Amniotic epithelial cell (primary cell): ENCODE measurements at regions not wholly inside any gene's neighbourhood (a gene's known extent, or its start where the extent isn't known, plus 50 kb on each side); places are given as distances from the start of the nearest gene placed in this dataset.
A peak's percentile ranks its signal among the peaks of the same experiment; 100 is the strongest.

ENCODE experiments used
- DNase-seq: peaks from one replicate; pipeline ENCODE4 v3.0.0-alpha.2; 2010; ENCODE audit warnings: low read depth

DNA sequence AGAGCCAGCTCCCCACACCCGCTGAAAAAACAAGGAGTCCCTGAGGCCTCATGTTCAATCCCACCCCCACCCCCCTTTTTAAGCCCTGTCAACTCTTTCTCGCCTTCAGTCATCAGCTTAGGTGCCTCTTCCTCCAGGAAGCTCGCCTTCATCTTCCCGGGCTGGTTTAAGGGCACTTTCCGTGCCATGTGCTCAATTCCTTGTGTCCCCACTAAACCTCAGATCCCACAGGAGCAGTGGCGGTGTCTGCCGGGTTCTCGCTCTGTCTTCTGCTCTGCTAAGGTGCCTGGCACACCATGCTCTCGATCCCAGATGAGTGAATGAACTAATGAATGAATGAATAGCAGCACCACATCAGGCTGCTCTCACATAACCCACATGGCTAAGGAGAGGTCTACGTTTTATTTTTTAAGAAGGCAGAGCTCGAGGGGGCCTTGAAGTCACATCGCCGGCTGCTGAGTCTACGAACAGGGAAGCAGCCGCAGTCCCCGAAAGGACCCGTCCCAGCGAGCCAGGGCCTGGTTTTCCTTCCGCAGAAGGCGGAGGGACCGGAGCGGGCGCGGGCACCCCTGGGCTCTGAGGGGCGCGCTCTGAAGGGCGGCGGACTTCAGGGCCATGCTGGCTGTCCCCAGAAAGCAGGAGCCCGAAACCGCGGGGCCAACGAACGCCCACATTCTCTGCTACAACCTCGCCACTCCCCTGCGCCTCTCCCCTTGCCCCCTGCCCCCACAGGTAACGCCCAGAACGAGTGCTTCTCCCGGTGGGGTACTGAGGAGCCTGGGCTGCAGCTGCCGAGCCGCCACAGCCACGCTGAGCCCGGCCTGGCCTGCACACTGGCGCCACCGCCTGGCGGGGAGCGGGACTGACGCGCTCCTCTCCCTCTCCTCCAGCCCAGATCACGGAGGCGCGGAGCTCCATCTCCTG lies 73.4 kb upstream of the KCNMA1 start:
- DNase-seq: peak; percentile 20

DNA sequence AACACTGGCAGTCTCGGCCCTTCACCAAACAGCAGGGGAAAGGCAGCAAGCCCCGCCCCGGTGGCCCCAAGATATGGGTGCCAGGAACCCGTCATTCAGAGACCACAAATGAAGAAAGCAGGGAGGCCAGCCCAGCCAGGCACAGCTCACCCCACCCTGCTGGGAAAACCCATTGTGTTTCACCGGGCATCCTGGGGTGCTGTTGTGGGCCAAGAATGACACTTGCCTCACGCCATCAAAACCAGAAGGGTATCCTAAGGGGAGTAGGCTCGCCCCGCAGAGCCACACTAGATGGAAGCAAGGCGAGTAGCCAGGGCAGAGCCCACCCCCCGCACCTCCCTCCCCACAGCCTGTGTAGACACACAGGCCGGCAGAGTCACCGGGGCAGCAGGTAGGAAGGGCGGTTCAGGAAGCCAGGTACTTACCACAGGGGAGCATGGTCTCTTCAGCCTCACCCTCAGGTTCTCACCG lies 72.5 kb upstream of the KCNMA1 start:
- DNase-seq: no peak

DNA sequence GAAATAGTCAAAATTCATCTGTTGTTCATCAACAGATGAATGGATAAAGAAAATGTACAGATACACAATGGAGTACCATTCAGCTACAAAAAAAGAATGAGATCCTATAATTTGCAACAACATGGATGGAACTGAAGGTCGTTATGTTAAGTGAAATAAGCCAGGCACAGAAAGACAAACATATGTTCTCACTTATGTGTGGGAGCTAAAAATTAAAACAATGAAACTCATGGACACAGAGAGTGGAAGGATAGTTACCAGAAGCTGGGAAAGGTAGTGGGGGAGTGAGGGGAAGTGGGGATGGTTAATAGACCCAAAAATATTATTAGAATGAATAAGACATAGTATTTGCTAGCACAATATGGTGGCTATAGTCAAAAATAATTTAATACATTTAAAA lies 70.0 kb upstream of the KCNMA1 start:
- no peak for DNase-seq

DNA sequence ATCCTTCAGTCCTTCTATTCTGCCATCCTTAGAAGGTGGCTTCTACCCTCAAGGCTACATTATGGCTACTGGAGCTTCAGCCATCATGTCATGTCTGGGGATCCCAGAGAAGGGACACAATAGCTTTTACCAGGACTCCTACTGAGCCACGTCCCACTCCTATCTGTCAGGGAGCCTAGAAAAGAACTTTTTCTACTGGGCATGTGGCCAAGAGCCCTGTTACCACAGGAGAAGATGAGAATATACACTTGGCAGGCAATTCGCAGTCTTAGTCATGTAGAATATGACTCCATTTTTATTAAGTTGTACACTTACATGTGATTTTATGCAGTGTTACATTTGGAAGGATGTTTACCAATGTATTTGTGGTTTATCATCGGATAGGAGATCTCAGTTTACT lies 64.6 kb upstream of the KCNMA1 start:
- peak; percentile 85 for DNase-seq

DNA sequence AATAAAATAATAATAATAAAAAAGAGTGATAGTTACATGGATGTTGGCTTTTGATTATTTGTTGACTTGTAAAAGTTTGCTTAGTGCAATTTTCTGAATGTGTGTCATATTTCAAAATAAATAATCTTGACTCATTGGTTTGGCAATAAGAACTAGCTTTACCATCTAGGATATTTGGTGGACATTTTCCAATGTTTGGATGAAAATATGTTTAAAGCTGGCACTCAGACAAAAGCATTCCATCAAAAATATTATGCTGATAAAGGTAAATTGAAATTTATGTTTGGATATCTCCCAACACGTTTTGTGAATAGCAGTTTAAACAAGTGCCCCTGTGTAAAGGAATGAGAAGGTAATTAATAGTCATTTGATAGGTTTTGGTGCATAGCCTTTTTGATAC lies 62.5 kb upstream of the KCNMA1 start:
- no peak for DNase-seq

DNA sequence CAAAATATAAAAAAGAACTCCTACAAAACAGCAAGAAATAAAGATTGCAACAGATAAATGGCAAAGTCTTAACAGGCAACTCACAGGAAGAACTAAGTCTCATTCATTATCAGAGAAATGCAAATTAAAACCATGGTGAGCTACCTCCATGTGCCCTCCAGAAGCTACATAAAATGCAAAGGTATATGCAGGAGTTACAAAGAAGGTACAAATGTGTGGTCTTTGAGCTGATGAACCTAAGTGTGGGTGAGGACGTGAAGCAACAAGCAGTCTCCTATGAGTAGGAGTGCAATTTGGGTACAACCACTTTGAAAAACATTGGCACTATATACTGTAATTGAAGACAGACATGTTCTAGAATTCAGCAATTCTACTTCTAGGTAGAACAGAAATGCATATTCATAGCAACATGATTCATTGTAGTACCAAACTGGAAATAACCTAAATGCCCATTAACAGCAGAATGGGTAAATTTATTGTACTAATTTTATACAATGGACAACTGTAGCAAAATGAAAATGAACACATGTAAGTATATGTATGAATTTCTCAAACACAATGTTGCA lies 61.6 kb upstream of the KCNMA1 start:
- no peak for DNase-seq

DNA sequence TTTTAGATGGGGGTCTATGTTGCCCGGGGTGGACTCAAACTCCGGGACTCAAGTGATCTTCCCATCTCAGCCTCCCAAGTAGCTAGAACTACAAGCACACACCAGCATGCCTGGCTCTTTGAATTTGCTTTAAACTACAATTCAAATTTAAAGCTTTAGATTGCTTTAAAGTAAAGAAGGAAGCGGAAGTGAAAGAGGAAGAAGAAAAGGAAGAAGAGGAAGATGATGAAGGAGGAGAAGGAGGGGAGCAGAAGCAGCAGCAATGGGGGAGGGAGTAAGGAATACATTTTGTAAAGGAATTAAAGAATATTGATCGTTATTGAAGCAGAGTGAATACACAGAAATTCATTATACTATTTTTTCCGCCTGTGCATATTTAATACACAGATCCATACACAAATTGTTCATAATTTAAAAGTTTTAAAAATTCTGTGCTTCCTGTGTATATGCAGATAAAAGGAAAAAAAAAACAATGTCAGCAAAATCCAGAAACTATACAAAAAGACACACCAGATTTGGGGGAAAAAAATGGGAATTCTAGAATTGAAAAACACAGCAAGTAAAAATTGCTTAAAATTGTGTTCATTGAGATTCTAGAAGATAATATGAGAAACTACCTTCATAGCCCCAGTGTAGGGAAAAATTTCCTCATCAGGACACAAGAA lies 60.8 kb upstream of the KCNMA1 start:
- no peak for DNase-seq

DNA sequence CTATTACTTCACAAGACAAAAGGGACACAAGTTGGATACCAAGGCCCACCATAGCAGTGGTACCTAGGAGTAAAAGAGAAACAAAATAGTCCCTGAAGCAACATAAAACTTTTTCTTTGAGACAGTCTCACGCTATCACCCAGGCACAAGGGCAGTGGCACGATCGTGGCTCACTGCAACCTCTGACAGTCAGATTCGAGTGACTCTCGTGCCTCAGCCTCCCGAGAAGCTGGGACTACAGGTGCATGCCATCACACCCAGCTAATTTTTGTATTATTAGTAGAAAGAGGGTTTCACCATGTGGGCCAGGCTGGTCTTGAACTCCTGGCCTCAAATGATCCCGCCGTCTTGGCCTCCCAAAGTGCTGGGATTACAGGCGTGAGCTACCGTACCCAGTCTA lies 59.0 kb upstream of the KCNMA1 start:
- DNase-seq: no peak

DNA sequence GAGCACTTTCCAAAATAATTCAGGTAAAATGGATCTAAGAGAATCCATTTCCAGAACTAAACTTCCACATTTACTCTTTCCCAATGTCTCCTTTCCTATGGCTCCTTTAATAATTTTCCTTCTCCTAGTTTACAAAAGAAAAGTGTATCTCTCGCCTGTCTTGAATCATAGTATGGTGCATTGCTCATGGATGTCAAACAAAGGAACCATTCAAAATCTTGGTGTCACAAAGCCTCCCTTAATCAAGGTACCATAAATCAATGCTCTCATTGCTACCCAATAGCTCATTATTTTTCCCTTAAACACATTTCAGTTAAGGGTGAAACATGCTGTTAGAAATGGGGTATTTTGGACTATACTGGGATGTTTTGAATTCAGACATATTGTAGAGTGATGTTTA lies 57.6 kb upstream of the KCNMA1 start:
- no peak for DNase-seq

DNA sequence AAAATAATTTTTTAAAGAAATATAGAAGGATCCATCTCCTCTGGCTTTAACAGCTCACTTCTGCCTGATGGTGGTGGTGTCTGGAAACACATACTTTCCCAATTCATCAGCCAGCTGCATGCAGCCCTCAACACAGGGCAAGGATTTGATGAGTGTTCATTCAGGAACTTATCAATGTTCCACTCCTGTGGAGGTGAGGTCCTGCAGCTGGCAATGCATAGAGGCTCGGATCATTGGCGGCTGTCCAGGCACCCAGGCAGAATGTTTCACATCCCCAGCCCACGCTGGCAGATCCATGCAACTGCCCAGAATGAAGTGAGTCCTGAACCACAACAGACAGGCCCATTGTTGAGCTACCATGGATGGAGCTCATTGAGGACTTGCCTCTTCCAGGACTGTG lies 55.2 kb upstream of the KCNMA1 start:
- DNase-seq: no peak

DNA sequence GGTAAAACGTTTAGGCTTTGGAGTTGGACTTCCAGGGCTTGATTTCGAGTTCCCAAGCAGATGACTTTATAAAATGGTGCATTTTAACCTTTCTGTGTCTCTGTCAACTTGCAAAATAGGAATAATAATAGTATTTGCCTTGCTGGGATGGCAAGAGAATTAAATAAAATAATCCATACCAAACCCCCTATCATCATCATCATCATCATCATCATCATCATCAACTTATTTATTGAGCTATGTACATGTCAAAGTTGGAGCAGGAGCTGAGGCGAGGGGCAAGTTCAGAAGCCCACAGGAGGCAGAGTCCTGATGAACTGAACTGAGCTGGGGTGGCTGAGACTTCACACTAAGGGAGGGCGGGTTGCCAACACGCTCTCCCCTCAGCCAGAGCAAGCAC lies 51.7 kb upstream of the KCNMA1 start:
- DNase-seq: no peak

DNA sequence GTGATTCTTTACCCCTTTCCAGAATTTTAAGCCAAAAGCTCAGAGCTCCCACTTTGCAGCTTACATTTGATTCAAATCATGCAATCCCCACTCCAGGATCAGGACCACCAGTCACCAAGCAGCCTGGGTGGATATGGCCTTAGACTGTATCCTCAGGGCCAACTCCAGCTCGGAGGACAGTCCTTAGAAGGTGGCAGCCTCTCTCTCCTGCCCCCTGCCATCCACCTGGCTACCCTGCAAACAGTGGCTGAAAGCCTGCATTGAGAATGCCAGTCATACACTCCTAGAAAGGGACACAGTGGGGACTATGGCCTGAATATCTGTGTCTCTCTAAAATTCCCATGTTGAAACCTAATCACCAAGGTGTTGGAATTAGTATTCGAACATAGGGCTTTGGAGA lies 50.0 kb upstream of the KCNMA1 start:
- no peak for DNase-seq
